HFF-Myc (cell line): ENCODE measurements at regions not wholly inside any gene's neighbourhood (a gene's known extent, or its start where the extent isn't known, plus 50 kb on each side); places are given as distances from the start of the nearest gene placed in this dataset.

Experiments used
- DNase-seq: peaks from one replicate; pipeline ENCODE4 v3.0.0-alpha.2; 2011; ENCODE audit warnings: low read depth; ENCODE audit errors: extremely low read depth
- H3K4me3 ChIP-seq: replicated peaks from 2 replicates; pipeline ENCODE4 v1.5.1; 2011; ENCODE audit warnings: low read depth, mild to moderate bottlenecking, control low read depth, low read length
- TF ChIP-seq, protein P1 (sequence below): IDR thresholded peaks from 2 replicates; pipeline ENCODE4 v1.5.1; 2012; ENCODE audit warnings: mild to moderate bottlenecking, low read depth, low read length, control low read depth; ENCODE audit errors: missing control alignments

DNA sequence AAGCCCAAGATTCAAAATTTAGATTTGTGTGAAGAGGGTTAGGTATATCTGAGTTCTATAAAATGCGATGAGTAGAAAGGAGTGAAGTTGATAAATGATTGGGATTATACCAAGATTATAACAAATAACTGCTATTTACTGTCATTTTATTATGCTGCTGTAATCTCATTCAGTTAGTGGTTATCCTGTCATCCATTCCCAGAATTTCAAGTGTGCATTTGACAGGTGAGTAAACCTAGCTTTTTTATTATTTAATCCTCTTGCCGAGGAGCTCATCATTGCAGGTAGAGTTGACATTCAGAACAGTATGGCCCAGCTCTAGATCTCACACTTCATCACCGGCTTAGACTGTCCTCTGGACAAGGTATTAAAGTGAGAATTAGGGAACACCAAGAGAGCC, 1146.2 kb downstream of the CDH11 start:
- no peak for DNase-seq
- no peak overlapping the region for H3K4me3 ChIP-seq

DNA sequence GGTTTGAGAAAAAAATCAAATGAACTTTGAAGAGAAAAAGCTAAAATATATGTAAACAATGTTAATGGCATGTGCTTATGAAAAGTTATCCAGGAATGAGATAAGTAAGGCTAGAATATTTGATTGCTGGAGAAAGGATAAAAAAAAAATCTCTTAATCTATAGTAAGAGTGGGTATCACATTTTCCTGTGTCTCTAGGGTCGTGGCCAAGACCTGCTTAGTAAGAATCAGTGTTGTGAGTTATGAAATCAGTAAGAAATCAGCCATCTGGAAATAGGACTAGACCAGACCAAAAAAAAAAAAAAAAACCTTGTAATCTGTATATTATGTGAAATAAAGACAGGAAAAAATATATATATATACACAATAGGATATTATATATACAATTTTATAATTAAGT, 1153.9 kb downstream of the CDH11 start:
- DNase-seq: no peak
- H3K4me3 ChIP-seq: no peak overlapping the region
- TF ChIP-seq, protein P1, sequence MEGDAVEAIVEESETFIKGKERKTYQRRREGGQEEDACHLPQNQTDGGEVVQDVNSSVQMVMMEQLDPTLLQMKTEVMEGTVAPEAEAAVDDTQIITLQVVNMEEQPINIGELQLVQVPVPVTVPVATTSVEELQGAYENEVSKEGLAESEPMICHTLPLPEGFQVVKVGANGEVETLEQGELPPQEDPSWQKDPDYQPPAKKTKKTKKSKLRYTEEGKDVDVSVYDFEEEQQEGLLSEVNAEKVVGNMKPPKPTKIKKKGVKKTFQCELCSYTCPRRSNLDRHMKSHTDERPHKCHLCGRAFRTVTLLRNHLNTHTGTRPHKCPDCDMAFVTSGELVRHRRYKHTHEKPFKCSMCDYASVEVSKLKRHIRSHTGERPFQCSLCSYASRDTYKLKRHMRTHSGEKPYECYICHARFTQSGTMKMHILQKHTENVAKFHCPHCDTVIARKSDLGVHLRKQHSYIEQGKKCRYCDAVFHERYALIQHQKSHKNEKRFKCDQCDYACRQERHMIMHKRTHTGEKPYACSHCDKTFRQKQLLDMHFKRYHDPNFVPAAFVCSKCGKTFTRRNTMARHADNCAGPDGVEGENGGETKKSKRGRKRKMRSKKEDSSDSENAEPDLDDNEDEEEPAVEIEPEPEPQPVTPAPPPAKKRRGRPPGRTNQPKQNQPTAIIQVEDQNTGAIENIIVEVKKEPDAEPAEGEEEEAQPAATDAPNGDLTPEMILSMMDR: no peak

More for the DNA sequence above, 1146.2 kb downstream of the CDH11 start:
- TF ChIP-seq, protein P1: no peak

DNA sequence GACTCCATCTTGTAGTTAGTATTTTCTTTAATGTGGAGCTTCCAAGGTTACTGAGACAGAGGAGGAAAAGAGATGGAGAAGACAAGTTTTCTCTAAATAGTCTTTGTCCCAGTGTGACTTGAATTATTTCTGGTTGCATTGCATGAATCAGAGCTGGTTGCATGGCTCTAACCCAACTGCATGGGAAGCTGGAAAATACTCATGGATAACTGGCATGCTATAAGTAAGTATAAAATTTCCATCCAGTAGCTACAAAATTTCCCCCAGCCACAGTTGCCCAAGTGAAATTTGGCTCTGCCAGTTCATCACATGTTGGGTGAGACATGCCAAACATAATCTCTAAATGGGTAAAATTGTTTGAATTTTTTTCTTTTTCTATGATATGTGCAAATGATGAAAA, 1161.5 kb downstream of the CDH11 start:
- H3K4me3 ChIP-seq: no peak overlapping the region
- TF ChIP-seq, protein P1: no peak
- DNase-seq: no peak

DNA sequence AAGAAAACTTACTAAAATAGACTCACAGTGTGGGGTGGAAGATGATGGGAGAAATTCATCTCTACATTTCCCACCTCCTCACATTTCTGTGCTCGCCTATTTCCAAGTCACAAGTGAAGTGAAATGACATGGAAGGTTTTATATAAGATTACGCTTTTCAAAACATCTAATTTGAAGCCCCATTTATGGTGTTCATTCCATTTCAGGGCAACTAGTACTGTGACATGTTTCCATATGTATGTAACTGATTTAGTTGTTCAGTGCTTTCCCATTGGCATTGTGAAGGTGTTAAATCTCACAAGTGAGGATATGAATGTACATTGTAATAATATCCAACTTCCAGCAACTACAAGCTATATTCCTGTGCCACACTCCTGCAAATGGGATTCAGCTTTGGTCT, 1174.8 kb downstream of the CDH11 start:
- no peak overlapping the region for H3K4me3 ChIP-seq
- TF ChIP-seq, protein P1: no peak
- no peak for DNase-seq

DNA sequence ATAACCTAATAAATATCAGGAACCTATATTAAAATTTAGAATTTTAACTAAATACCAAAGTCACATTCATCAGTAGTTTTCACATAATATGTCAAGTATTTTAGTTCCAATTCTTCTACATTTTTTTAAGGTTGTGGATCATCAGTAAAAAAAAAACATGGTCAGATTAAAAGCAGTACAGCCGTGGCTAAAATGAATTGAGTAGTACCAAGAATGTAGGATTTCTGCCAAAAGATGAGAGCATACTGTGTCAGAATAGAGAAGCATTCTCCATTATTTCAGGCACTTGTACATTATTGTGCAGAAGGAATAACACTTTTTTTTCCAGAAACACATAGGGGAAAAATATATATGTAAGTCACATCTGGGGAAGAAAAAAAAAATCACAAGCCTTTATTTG, 1176.1 kb downstream of the CDH11 start:
- H3K4me3 ChIP-seq: no peak overlapping the region
- DNase-seq: no peak
- TF ChIP-seq, protein P1: no peak

DNA sequence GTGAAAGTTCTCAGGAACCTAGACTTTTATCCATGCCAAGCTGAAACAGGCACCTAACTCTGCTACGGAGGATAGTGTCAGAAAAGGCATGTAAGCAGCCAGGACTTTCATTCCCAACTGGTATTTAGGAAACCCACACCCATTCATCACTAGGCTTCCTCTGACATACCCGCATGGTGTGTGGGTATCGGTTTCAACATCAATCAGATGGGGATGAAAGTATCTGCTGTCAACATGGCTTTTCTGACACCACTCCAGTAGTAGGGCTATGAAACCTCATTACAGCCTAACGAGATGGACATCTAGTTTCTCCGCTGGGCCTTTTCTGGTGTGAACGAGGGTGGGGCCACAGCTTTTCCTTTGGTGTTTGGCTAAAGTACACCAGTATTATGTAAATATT, 1178.3 kb downstream of the CDH11 start:
- TF ChIP-seq, protein P1: no peak
- no peak overlapping the region for H3K4me3 ChIP-seq
- DNase-seq: no peak

DNA sequence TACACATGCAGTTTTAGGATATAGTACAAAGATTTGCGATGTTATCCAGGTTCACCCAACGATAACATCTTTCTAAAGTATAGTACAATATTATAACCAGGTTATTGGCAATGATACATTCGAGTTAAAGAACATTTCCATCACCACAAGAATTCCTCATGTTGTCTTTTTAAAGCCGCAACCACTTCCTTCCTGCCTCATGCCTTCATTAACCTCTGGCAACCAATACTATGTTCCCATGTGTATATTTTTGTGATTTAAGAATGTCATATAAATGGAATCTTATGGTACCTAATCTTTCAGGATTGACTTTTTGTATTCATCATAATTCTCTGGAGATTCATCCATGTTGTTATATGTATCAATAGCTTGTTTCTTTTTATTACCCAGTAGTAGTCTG, 1183.2 kb downstream of the CDH11 start:
- DNase-seq: peak; percentile 7
- no peak overlapping the region for H3K4me3 ChIP-seq
- TF ChIP-seq, protein P1: no peak
